GM23248 (cell line): ENCODE measurements at regions not wholly inside any gene's neighbourhood (a gene's known extent, or its start where the extent isn't known, plus 50 kb on each side); places are given as distances from the start of the nearest gene placed in this dataset.

ENCODE experiments used
- EZH2 ChIP-seq: fragments of 200-600 bp; sonication (generic); IDR thresholded peaks from 2 replicates; pipeline ENCODE4 v1.6.1; 2018; ENCODE audit warnings: antibody characterized with exemption, mild to moderate bottlenecking; ENCODE audit not compliant: insufficient read depth, poor library complexity, severe bottlenecking
- EZH2phosphoT487 ChIP-seq: fragments of 200-600 bp; sonication (generic); IDR thresholded peaks from 2 replicates; pipeline ENCODE4 v1.6.1; 2018; ENCODE audit warnings: antibody characterized with exemption, moderate library complexity, mild to moderate bottlenecking, low read depth; ENCODE audit not compliant: insufficient read depth

GRCh38 chr3:178044320-178044719 is 491.9 kb upstream of the KCNMB2 start:
- TF ChIP-seq EZH2: no peak
- no peak for TF ChIP-seq EZH2phosphoT487
